H1 (cell line): ENCODE measurements at regions not wholly inside any gene's neighbourhood (a gene's known extent, or its start where the extent isn't known, plus 50 kb on each side); places are given as distances from the start of the nearest gene placed in this dataset.

Source experiments
- CTCF ChIA-PET: fragments of 300-600 bp; sonication (Branson Sonifier 250); formaldehyde crosslinking; loops from one replicate; lab custom pipeline; 2021; ENCODE audit not compliant: partially characterized antibody; lab: Charles Lee
- POLR2A ChIA-PET: fragments of 300-600 bp; sonication (Branson Sonifier 250); formaldehyde crosslinking; loops from one replicate; lab custom pipeline; 2021; ENCODE audit warnings: inconsistent platforms; ENCODE audit not compliant: partially characterized antibody; lab: Charles Lee
- DNase-seq, 2 experiments: peaks; one replicate each; pipeline versions ENCODE4 v3.0.0 to v3.0.0-alpha.2; 2010 to 2022; ENCODE audit warnings: low spot score in 2 of 2, low read depth in 1 of 2, mixed read lengths in 1 of 2
- FAIRE-seq: peaks from 2 replicates; lab custom pipeline; 2011; peaks lifted over from hg19 to GRCh38; lab: Jason Lieb, UNC
- H2AFZ ChIP-seq: 2 replicates; pipeline ENCODE4 v1.8.1; 2012; ENCODE audit warnings: low read length, inconsistent platforms
- H2AK5ac ChIP-seq: 2 replicates; pipeline ENCODE4 v1.6.1; 2013; ENCODE audit warnings: low read depth, low read length
- H2BK120ac ChIP-seq: replicated peaks from 2 replicates; pipeline ENCODE3; 2013; ENCODE audit warnings: low read depth, low read length, inconsistent platforms
- H2BK12ac ChIP-seq: 2 replicates; pipeline ENCODE4 v1.6.1; 2013; ENCODE audit warnings: low read depth, low read length
- H2BK15ac ChIP-seq: 2 replicates; pipeline ENCODE4 v1.6.1; 2013; ENCODE audit warnings: low read length
- H2BK20ac ChIP-seq: 2 replicates; pipeline ENCODE4 v1.6.1; 2013; ENCODE audit warnings: low read length
- H2BK5ac ChIP-seq: 2 replicates; pipeline ENCODE4 v1.6.1; 2013; ENCODE audit warnings: low read depth, low read length
- H3K14ac ChIP-seq: 2 replicates; pipeline ENCODE4 v1.6.1; 2013; ENCODE audit warnings: inconsistent platforms; ENCODE audit not compliant: insufficient read length
- H3K18ac ChIP-seq: 2 replicates; pipeline ENCODE4 v1.6.1; 2013; ENCODE audit warnings: low read length; ENCODE audit errors: extremely low read depth
- H3K23ac ChIP-seq: 2 replicates; pipeline ENCODE4 v1.6.1; 2013; ENCODE audit warnings: inconsistent platforms; ENCODE audit not compliant: insufficient read length
- H3K23me2 ChIP-seq: 2 replicates; pipeline ENCODE4 v1.6.1; 2013; ENCODE audit warnings: low read depth, low read length
- H3K27ac ChIP-seq: 2 replicates; pipeline ENCODE4 v1.6.1; 2011; ENCODE audit warnings: low read depth, low read length, inconsistent platforms
- H3K27me3 ChIP-seq, 4 experiments: replicated peaks in 1 of 4; 1 replicate in 1 of 4; 2 replicates in 3 of 4; pipeline versions ENCODE4 v1.6.1 to v1.8.1; 2011 to 2013; ENCODE audit warnings: low read length in 3 of 4, mild to moderate bottlenecking in 3 of 4, inconsistent platforms in 2 of 4, mixed read lengths in 2 of 4, moderate library complexity in 1 of 4; ENCODE audit not compliant: control insufficient read depth in 3 of 4, insufficient read depth in 3 of 4; ENCODE audit errors: extremely low read depth in 1 of 4
- H3K36me3 ChIP-seq, 4 experiments: 2 replicates each; pipeline versions ENCODE4 v1.6.1 to v1.8.1; 2011 to 2013; ENCODE audit warnings: mild to moderate bottlenecking in 4 of 4, low read length in 3 of 4, moderate library complexity in 2 of 4, control low read depth in 1 of 4, inconsistent platforms in 1 of 4; ENCODE audit not compliant: insufficient read depth in 4 of 4, control insufficient read depth in 2 of 4
- H3K4ac ChIP-seq: replicated peaks from 2 replicates; pipeline ENCODE3; 2013; ENCODE audit warnings: low read length, low read depth, mixed read lengths, inconsistent platforms; ENCODE audit not compliant: insufficient read length
- H3K4me1 ChIP-seq, 4 experiments: replicated peaks in 1 of 4; 1 replicate in 1 of 4; 2 replicates in 3 of 4; pipeline versions ENCODE4 v1.6.1 to v1.8.1; 2011 to 2013; ENCODE audit warnings: low read length in 3 of 4, inconsistent platforms in 2 of 4, mixed read lengths in 1 of 4; ENCODE audit not compliant: insufficient read depth in 4 of 4, control insufficient read depth in 3 of 4
- H3K4me2 ChIP-seq, 2 experiments: 2 replicates each; pipeline versions ENCODE4 v1.6.1 to v1.8.1; 2011 to 2013; ENCODE audit warnings: low read depth in 2 of 2, low read length in 2 of 2, control low read depth in 1 of 2, inconsistent platforms in 1 of 2, mild to moderate bottlenecking in 1 of 2; ENCODE audit not compliant: insufficient read depth in 1 of 2
- H3K4me3 ChIP-seq, 4 experiments: fragments of 200-600, 300-600 bp in 1 of 4; sonication (generic), shearing (Covaris generic), sonication (Bioruptor Twin) in 1 of 4; 2 replicates each; pipeline versions ENCODE4 v1.5.1 to v1.8.1; 2011 to 2016; ENCODE audit warnings: low read length in 4 of 4, low read depth in 3 of 4, control low read depth in 2 of 4, inconsistent platforms in 2 of 4, mild to moderate bottlenecking in 2 of 4, mixed read lengths in 1 of 4, moderate library complexity in 1 of 4; ENCODE audit not compliant: insufficient read depth in 2 of 4; ENCODE audit errors: extremely low read depth in 1 of 4
- H3K56ac ChIP-seq: replicated peaks from 2 replicates; pipeline ENCODE3; 2013; ENCODE audit warnings: low read depth, mild to moderate bottlenecking, mixed read lengths, low read length, inconsistent platforms; ENCODE audit not compliant: insufficient read length
- H3K79me1 ChIP-seq: 2 replicates; pipeline ENCODE4 v1.6.1; 2013; ENCODE audit warnings: low read depth, low read length, control low read depth
- H3K79me2 ChIP-seq, 2 experiments: 2 replicates each; pipeline versions ENCODE4 v1.6.1 to v1.8.1; 2012 to 2013; ENCODE audit warnings: low read length in 2 of 2, mild to moderate bottlenecking in 2 of 2, inconsistent platforms in 1 of 2; ENCODE audit not compliant: insufficient read depth in 2 of 2, control insufficient read depth in 1 of 2
- H3K9ac ChIP-seq, 4 experiments: replicated peaks in 1 of 4; 1 replicate in 1 of 4; 2 replicates in 3 of 4; pipeline versions ENCODE4 v1.6.1 to v1.8.1; 2011 to 2013; ENCODE audit warnings: low read depth in 3 of 4, low read length in 3 of 4, control low read depth in 2 of 4, mild to moderate bottlenecking in 2 of 4, moderate library complexity in 2 of 4, inconsistent platforms in 1 of 4; ENCODE audit errors: extremely low read depth in 1 of 4
- H3K9me3 ChIP-seq, 2 experiments: 2 replicates each; pipeline versions ENCODE4 v1.6.1 to v1.8.1; 2012 to 2013; ENCODE audit warnings: mild to moderate bottlenecking in 2 of 2, moderate library complexity in 2 of 2, control low read depth in 1 of 2, inconsistent platforms in 1 of 2, low read depth in 1 of 2, low read length in 1 of 2, mixed read lengths in 1 of 2; ENCODE audit not compliant: insufficient read depth in 2 of 2
- H4K20me1 ChIP-seq, 2 experiments: replicated peaks in 1 of 2; 2 replicates each; pipeline versions ENCODE3 to v1.8.1; 2011 to 2013; ENCODE audit warnings: inconsistent platforms in 2 of 2, low read length in 2 of 2, mild to moderate bottlenecking in 1 of 2; ENCODE audit not compliant: insufficient read depth in 2 of 2, control insufficient read depth in 1 of 2
- H4K5ac ChIP-seq: 2 replicates; pipeline ENCODE4 v1.6.1; 2013; ENCODE audit warnings: low read length, low read depth, mixed read lengths, inconsistent platforms; ENCODE audit not compliant: insufficient read length
- H4K8ac ChIP-seq: 2 replicates; pipeline ENCODE4 v1.8.0; 2013; ENCODE audit warnings: mild to moderate bottlenecking, moderate library complexity, low read length, inconsistent platforms; ENCODE audit not compliant: insufficient read depth; ENCODE audit errors: extremely low read depth
- H4K91ac ChIP-seq: replicated peaks from 2 replicates; pipeline ENCODE3; 2013; ENCODE audit warnings: low read length, mixed read lengths, inconsistent platforms; ENCODE audit not compliant: insufficient read length
- CBX8 ChIP-seq: fragments of 300-800, 300-1000 bp; sonication (generic); IDR thresholded peaks from 2 replicates; pipeline ENCODE4 v1.7.1; 2016; ENCODE audit warnings: low read depth, low read length, borderline replicate concordance
- CHD1 ChIP-seq: IDR thresholded peaks from 2 replicates; pipeline ENCODE4 v1.6.1; 2012; ENCODE audit warnings: low read depth, low read length, improper control_type of control experiment
- CTCF ChIP-seq, 3 experiments: IDR thresholded peaks; 1 replicate in 2 of 3; 2 replicates in 1 of 3; pipeline versions ENCODE4 v1.5.1 to v1.6.1; 2011; ENCODE audit warnings: low read length in 3 of 3, mild to moderate bottlenecking in 3 of 3, inconsistent platforms in 2 of 3, low read depth in 1 of 3, moderate library complexity in 1 of 3; ENCODE audit not compliant: insufficient read depth in 1 of 3; ENCODE audit errors: control extremely low read depth in 1 of 3
- EGR1 ChIP-seq: IDR thresholded peaks from 2 replicates; pipeline ENCODE4 v1.6.1; 2011; ENCODE audit warnings: low read depth, low read length, borderline replicate concordance
- GABPA ChIP-seq: IDR thresholded peaks from 2 replicates; pipeline ENCODE4 v1.6.1; 2011; ENCODE audit warnings: mild to moderate bottlenecking, low read length, moderate library complexity, borderline replicate concordance; ENCODE audit not compliant: insufficient read depth
- NANOG ChIP-seq: IDR thresholded peaks from 2 replicates; pipeline ENCODE4 v1.6.1; 2011; ENCODE audit warnings: low read length, low read depth, mild to moderate bottlenecking, inconsistent platforms; ENCODE audit not compliant: insufficient read depth, poor library complexity, severe bottlenecking
- RXRA ChIP-seq: IDR thresholded peaks from 2 replicates; pipeline ENCODE4 v1.6.1; 2011; ENCODE audit warnings: low read depth, mild to moderate bottlenecking, low read length, moderate library complexity; ENCODE audit not compliant: insufficient read depth
- SIN3A ChIP-seq, 2 experiments: IDR thresholded peaks in 1 of 2; conservative IDR thresholded peaks in 1 of 2; 2 replicates each; pipeline ENCODE4 v1.6.1; 2011 to 2012; ENCODE audit warnings: low read length in 2 of 2, improper control_type of control experiment in 1 of 2, low read depth in 1 of 2, mild to moderate bottlenecking in 1 of 2
- SUZ12 ChIP-seq: fragments of 200-600 bp; sonication (generic); IDR thresholded peaks from 2 replicates; pipeline ENCODE4 v1.6.1; 2012; ENCODE audit warnings: mild to moderate bottlenecking, inconsistent platforms, low read length, moderate library complexity, mixed read lengths
- USF2 ChIP-seq: IDR thresholded peaks from 2 replicates; pipeline ENCODE4 v1.6.1; 2011; ENCODE audit warnings: low read length, improper control_type of control experiment
- WGBS, 2 experiments: shearing (Covaris generic) in 1 of 2; methylation state at CpG; one replicate each; pipeline versions ENCODE4 v1.1.6 to v1.1.7; 2013 to 2015; ENCODE audit warnings: low lambda C conversion rate in 2 of 2, mixed read lengths in 2 of 2, inconsistent platforms in 1 of 2, low coverage in 1 of 2, missing lambda C conversion rate in 1 of 2; ENCODE audit not compliant: insufficient replicate concordance in 2 of 2, insufficient coverage in 1 of 2, insufficient read length in 1 of 2; ENCODE audit errors: extremely low coverage in 1 of 2, missing lambda C conversion rate in 1 of 2; 5-methylcytosine and 5-hydroxymethylcytosine counted together

- no peak overlapping the region for H2BK120ac ChIP-seq
- no peak overlapping the region for H2BK5ac ChIP-seq
- no peaks in the 10 kb centered on the region for H3K27me3 ChIP-seq
- no peak overlapping the region for H2BK20ac ChIP-seq
- no peak overlapping the region for H2BK15ac ChIP-seq
- no peak for FAIRE-seq
- H3K79me1 ChIP-seq: no peaks in the 10 kb centered on the region
- H3K27ac ChIP-seq: no peak overlapping the region
- H3K4me2 ChIP-seq: no peak overlapping the region
- H2AFZ ChIP-seq: no peak overlapping the region
- CTCF ChIA-PET: interaction anchor here (1.0 to 1.3 kb wide), 2 partner anchors 18 to 171 kb away, joined by 3 to 4 read pairs; no protein-coding TSS in a partner anchor
- H3K23ac ChIP-seq: no peak overlapping the region
- H3K79me2 ChIP-seq: no peaks in the 10 kb centered on the region
- H3K9me3 ChIP-seq: no peaks in the 10 kb centered on the region
- no peak for DNase-seq
- H4K8ac ChIP-seq: no peak overlapping the region
- H4K20me1 ChIP-seq: no peaks in the 10 kb centered on the region
- no peak overlapping the region for H3K14ac ChIP-seq
- no peaks in the 10 kb centered on the region for H3K36me3 ChIP-seq
- H3K56ac ChIP-seq: no peak overlapping the region
- H3K18ac ChIP-seq: no peak overlapping the region
- no peak overlapping the region for H3K4ac ChIP-seq
- H3K23me2 ChIP-seq: no peaks in the 10 kb centered on the region
- no peak overlapping the region for H4K5ac ChIP-seq
- H3K4me3 ChIP-seq: no peak overlapping the region
- H3K4me1 ChIP-seq: no peaks in the 10 kb centered on the region
- H4K91ac ChIP-seq: no peak overlapping the region
- 90% methylated on average over 4 of the region's 4 CpGs; no CpG with 5 or more reads in 1 of the 2 experiments for WGBS, 2 experiments
- H2BK12ac ChIP-seq: no peak overlapping the region
- H2AK5ac ChIP-seq: no peak overlapping the region
- POLR2A ChIA-PET: no interaction called here
- no peak overlapping the region for H3K9ac ChIP-seq
- TF ChIP-seq GABPA (no peak), EGR1 (no peak), NANOG (no peak), USF2 (no peak), CBX8 (no peak), CTCF (IDR thresholded peaks at IDR 0.05; ENCODE audit: control extremely low read depth in 1 of 3, insufficient read depth in 1 of 3, low read depth in 1 of 3, low read length in 3 of 3) (no peak), SIN3A (conservative IDR thresholded peaks at IDR 0.05 in 1 of 2, IDR thresholded peaks at IDR 0.05 in 1 of 2; ENCODE audit: low read depth in 1 of 2, low read length in 2 of 2) (no peak), SUZ12 (no peak), CHD1 (no peak), RXRA (no peak)
These were observed 175.3 kb downstream of the C11orf87 start for GRCh38 chr11:109597336-109597735.
